HG02571 (cell line): ENCODE measurements at regions not wholly inside any gene's neighbourhood (a gene's known extent, or its start where the extent isn't known, plus 50 kb on each side); places are given as distances from the start of the nearest gene placed in this dataset.

Source experiments
- ATAC-seq: cut with Tn5 transposase; IDR thresholded peaks from one replicate; pipeline ENCODE4 v1.9.1; 2021; ENCODE audit warnings: mild to moderate bottlenecking, moderate library complexity; ENCODE audit not compliant: unreplicated experiment

- ATAC-seq = no peak
Observed at GRCh38 chr18:68435581-68435980, 279.3 kb downstream of the TMX3 start.

DNA sequence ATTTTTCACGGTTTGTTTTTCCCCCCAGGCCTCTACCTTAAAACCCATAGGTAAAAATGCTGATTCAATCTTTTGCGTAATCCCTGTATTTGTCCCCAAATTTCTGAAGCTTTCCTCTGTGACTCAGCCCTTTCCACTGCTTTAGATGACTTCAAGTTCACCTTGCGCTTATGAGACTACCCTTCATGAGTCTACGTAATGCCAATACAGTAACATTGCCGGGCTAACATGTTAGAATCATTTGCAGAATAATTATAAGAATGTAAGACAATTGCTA lies 283.0 kb downstream of the TMX3 start:
- ATAC-seq = no peak

GRCh38 chr18:68431111-68431921 lies 283.6 kb downstream of the TMX3 start:
- no peak for ATAC-seq

DNA sequence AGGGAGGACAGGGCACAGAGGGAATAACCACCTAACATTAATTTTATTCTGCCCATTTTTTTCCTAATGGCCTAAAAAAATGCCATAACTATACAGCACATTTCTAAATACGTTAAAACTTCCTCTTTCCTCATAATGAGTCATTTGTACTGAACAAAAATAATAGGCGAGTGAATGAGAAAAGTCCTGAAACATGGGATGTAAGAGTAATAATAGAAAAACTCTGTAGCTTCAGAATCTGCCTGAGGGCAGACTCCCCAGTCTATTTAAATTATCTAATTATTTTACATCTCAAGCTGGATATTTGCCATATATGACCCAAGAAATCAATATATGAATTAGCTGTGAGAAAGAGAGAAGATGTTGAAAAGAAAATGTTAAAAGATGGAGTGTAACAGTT lies 285.1 kb downstream of the TMX3 start:
- ATAC-seq = no peak

DNA sequence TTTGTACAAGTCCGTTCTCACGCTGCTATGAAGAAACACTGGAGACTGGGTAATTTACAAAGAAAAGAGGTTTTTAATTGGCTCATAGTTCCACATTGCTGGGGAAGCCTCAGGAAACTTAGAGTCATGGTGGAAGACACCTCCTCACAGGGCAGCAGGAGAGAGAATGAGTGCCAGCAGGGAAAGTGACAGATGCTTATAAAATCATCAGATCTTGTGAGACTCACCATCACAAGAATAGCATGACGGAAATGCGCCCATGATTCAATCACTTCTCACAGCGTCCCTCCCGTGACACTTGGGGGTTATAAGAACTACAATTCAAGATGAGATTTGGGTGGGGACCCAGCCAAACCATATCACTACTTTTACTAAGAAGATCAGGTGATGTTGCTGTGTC lies 285.8 kb downstream of the TMX3 start:
- no peak for ATAC-seq

GRCh38 chr18:68428661-68429060 lies 286.2 kb downstream of the TMX3 start:
- no peak for ATAC-seq

DNA sequence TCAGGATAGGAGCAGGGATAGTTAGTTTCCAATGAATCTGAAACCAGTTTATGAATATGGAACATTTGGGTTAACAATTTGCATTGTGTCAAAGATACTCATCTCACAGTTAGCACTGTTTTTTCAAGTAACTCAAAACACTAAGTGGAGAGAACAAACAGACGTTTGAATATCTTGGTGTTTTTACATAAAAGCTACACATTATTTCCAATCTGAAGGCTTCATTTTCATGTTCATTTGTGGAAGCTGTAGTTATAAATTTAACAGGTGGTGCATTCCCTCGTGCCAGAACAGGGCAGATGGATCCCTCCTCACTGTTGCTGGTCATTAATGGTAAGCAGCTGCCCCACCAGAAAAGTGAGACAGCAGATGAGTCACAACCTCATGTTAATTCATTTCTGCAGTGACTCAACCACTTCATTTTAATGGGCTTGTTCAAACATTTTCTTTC lies 286.9 kb downstream of the TMX3 start:
- no peak for ATAC-seq

- no peak for ATAC-seq
Observed at GRCh38 chr18:68426731-68427315, 288.1 kb downstream of the TMX3 start.

GRCh38 chr18:68418881-68419280 lies 296.0 kb downstream of the TMX3 start:
- no peak for ATAC-seq

DNA sequence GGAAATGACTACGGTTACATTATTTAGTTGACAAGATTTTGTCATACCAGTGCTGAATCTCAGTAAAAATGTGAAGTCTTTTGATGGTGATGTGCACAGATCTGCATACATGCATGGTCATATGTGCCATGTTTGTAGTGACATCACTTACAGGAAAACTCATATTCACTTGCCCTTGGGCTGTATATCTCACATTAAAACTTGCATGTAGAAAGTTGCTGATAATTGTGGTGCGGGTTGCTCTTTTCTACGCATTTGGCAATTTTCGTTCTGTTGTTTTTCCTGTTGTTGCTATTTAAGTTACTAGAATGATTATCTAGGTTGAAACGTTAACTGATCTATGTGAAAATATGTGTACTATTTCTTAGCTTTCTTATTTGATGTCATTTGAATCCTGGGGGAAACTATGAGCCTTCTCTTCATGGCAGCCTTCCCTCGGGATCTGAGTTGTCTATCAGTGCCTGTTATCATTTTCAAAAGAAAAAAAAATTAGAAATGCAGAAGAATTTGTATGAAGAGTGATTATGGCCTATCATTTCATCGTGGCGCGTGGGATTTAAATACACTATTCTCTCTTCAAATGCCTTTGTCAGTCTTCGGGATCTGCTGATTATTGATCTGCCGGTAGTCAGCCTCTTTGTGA lies 296.6 kb downstream of the TMX3 start:
- ATAC-seq = no peak

GRCh38 chr18:68417826-68418225 lies 297.1 kb downstream of the TMX3 start:
- ATAC-seq = no peak

DNA sequence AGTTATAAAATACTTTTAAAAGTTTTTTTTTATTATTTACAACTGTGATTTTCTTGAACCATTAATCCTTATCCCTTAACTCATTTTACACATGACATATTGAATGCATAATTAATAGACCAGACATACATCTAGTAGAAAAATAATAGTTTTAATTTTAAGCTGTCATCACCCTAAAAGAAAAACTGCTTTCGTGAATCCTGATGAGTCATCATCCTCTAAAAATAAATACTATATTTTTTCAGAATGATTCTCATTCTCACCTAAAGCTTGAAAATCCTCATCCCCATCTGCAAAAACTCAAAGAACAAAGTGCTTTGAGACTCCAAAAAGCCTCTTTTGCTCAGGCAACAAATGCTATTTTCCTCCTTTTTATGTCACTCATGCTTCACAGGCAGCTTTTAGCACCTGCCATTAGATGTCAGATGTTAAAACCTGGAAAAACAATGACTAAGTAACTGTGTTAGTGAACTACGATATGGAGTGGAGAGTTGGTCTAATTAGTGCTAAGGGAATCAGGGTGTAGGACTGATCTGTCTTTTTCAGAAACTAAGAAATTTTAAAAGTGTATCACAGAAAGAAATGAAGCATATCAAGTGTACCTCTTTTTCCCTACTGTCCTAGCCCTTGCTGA lies 297.6 kb downstream of the TMX3 start:
- ATAC-seq = no peak

DNA sequence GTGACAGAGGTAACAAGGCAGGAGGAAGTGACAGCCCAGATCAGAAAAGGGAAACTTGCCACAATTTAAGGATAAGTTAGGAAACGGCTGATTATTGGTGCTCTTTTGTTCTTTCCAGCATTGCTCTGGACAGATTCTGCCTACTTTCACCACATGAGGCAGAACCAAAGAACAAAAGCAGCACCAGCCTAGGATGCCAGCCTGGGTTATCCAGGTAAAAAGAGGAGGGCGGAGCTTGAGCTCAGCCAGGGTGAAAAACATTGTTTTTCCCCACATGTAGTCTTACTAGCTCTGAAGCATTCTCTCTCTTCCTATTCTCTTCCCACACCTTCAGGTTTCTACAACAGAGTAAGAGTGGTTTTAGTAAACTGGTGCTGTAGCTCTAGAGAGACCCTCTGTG lies 300.5 kb downstream of the TMX3 start:
- ATAC-seq = no peak

GRCh38 chr18:68409576-68409975 lies 305.3 kb downstream of the TMX3 start:
- no peak for ATAC-seq

DNA sequence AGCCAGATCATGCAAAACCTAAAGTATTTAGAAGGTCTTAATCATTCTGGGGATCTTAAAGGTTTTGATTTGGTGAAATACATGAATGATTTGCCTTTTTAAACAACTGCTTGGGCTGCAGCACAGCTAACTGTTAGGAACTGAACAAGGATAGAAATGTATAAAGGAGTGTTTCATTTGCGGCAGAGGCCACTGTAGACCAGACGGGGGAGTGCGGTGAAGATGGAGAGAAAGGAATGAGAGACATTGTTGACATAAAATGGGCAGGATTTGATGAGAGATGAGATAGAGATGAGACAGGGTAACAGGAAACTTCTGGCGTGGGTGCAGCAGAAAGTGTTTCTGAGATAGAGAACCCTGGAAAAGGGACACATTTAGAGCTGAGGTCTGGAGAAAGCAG lies 308.1 kb downstream of the TMX3 start:
- no peak for ATAC-seq

DNA sequence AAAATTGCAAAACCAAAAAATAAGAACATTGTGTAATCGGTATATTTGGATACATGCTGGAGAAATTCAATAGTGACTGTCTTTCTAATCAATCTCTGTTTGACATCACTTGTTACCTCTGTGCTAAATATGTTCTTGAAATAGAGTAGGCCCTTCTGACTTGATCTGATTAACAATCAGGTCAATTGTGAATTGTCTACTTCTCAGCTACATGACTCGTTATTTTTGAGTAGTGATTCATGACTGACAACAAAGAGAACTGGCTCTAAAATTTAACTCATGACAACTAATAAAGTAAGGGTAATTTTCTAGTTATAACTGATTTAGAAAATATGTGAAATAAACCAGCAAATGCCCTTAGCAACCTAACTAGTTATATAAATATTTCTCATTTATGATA lies 312.1 kb downstream of the TMX3 start:
- ATAC-seq = no peak

- ATAC-seq = no peak
Observed at GRCh38 chr18:68400889-68401288, 314.0 kb downstream of the TMX3 start.

DNA sequence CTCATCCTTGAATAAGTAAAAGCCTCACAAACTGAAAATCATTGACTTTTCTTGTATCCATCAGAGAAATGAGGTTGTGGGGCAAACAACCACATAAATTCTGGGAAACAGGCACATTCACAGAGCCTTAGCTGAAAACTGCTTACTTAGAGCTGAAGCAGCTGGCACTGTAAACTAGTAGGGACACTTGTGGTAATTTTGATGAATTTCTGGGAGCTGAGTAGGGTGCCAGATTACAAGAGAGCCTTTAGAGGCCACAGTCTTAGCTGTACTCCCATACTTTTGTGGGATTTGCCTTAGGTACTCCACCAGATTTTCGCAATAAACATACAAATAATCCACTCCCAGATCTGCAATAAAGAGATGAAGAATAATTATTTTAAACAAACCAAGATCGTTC lies 315.2 kb downstream of the TMX3 start:
- ATAC-seq = no peak

DNA sequence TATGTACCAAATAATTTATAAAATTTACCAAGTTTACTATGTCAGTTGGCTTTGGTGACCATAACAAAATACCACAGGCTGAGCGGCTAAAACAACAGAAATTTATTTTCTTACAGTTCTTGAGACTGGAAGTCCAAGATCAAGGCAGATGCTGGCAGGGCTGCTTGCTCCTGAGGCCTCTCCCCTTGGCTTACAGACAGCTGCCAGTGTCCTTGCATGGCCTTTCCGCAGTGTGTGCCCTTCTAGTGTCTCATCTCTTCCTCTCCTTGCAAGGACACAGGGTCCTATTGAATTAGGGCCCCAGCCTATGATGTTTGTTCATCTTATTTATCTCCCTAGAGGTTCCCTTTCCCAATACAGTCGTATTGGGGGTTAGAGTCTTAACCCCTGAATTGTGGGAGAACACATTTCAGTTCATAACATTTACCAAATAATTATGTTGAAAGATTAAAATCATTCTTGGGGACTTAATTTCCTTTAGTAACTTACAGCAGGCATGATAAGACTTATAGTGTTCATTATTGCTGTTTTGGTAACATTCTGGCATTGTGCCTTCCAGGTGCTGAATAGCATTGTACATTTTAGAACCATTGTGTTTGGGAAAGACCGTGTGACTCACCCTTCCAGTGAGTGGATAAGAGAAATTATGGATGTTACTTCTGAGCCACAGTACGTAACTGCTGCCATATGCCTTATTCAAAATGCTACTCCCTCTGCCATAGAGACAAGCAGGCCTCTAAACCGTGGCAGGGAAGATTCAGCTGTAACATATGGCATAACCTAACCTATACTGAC lies 317.5 kb downstream of the TMX3 start:
- no peak for ATAC-seq

DNA sequence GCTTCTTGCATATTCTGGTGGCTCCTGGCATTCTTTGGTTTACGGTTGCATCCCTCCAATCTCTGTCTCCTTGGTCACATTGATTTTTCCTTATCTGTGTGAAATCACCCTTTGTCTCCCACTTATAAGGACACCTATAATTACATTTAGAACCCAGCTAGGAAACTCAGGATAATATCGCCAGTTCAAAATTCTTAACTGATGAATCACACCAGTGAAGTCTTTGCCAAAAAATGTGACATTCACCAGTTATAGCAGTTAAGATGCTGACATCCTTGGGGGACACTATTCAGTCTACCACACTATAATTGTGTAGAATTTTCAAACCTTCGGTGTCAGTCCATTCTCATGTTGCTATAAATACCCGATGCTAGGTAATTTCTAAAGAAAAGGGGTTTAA lies 320.2 kb downstream of the TMX3 start:
- ATAC-seq = no peak

DNA sequence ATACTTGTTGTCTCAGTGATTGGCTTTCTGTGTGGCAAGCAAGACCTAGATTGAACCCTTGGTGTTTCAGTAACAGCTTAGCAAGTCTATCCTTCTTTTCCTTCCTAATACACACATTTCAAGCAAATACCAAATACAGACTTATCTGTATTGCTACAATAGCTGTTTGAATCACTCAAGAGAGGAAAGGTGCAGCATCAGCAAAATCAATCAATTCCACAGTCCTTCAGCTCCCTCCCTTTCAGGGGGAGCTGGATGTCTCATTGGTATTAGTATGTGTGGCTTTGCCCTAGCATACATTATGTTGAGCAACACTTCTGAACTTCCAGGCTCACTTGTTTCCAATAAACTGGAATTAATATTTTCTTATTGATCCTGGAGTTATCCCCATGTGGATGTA lies 323.1 kb downstream of the TMX3 start:
- no peak for ATAC-seq
